Ishikawa (cell line): ENCODE measurements at regions not wholly inside any gene's neighbourhood (a gene's known extent, or its start where the extent isn't known, plus 50 kb on each side); places are given as distances from the start of the nearest gene placed in this dataset.

Experiments
- CEBPB ChIP-seq: IDR thresholded peaks from 2 replicates; pipeline ENCODE4 v1.6.1; 2012
- CREB1 ChIP-seq: IDR thresholded peaks from 2 replicates; pipeline ENCODE4 v1.6.1; 2012; ENCODE audit warnings: low read depth
- EGR1 ChIP-seq: IDR thresholded peaks from 2 replicates; pipeline ENCODE4 v1.6.1; 2012
- EP300 ChIP-seq: IDR thresholded peaks from 2 replicates; pipeline ENCODE4 v1.6.1; 2012; ENCODE audit warnings: borderline replicate concordance
- FOXM1 ChIP-seq: IDR thresholded peaks from 2 replicates; pipeline ENCODE4 v1.6.1; 2012; ENCODE audit warnings: low read depth, borderline replicate concordance
- MAX ChIP-seq: IDR thresholded peaks from 2 replicates; pipeline ENCODE4 v1.6.1; 2012
- NFIC ChIP-seq: IDR thresholded peaks from 2 replicates; pipeline ENCODE4 v1.6.1; 2012
- RAD21 ChIP-seq: IDR thresholded peaks from 2 replicates; pipeline ENCODE4 v1.6.1; 2012; ENCODE audit warnings: low read depth
- REST ChIP-seq: IDR thresholded peaks from 2 replicates; pipeline ENCODE4 v1.6.1; 2012; ENCODE audit warnings: low read depth, mild to moderate bottlenecking
- TAF1 ChIP-seq: IDR thresholded peaks from 2 replicates; pipeline ENCODE4 v1.6.1; 2012; ENCODE audit warnings: low read depth, mild to moderate bottlenecking
- TCF12 ChIP-seq: IDR thresholded peaks from 2 replicates; pipeline ENCODE4 v1.6.1; 2012; ENCODE audit warnings: low read depth
- TEAD4 ChIP-seq: IDR thresholded peaks from 2 replicates; pipeline ENCODE4 v1.6.1; 2012
- USF1 ChIP-seq: IDR thresholded peaks from 2 replicates; pipeline ENCODE4 v1.6.1; 2012
- YY1 ChIP-seq: IDR thresholded peaks from 2 replicates; pipeline ENCODE4 v1.6.1; 2012; ENCODE audit warnings: low read depth
- ZBTB7A ChIP-seq: IDR thresholded peaks from 2 replicates; pipeline ENCODE4 v1.6.1; 2012; ENCODE audit warnings: low read depth

- no peak for TF ChIP-seq TAF1
- TF ChIP-seq MAX = no peak
- TF ChIP-seq USF1 = no peak
- TF ChIP-seq TCF12 = no peak
- TF ChIP-seq YY1 = no peak
- no peak for TF ChIP-seq EP300
- no peak for TF ChIP-seq RAD21
- no peak for TF ChIP-seq ZBTB7A
- TF ChIP-seq TEAD4 = no peak
- no peak for TF ChIP-seq EGR1
- no peak for TF ChIP-seq CEBPB
- TF ChIP-seq CREB1 = no peak
- TF ChIP-seq REST = no peak
- TF ChIP-seq FOXM1 = no peak
- TF ChIP-seq NFIC = no peak
Measured at GRCh38 chr12:61781021-61781581, 479.1 kb upstream of the USP15 start.

- no peak for TF ChIP-seq FOXM1
- TF ChIP-seq USF1 = no peak
- no peak for TF ChIP-seq EP300
- no peak for TF ChIP-seq TEAD4
- TF ChIP-seq CREB1 = no peak
- no peak for TF ChIP-seq YY1
- no peak for TF ChIP-seq TAF1
- no peak for TF ChIP-seq MAX
- TF ChIP-seq EGR1 = no peak
Measured at GRCh38 chr12:61796846-61797245, 463.4 kb upstream of the USP15 start.

GRCh38 chr12:61797266-61797665, 462.9 kb upstream of the USP15 start:
- TF ChIP-seq TCF12 (no peak), CEBPB (no peak), USF1 (no peak), YY1 (no peak), ZBTB7A (no peak), MAX (no peak), EGR1 (no peak), RAD21 (no peak), NFIC (no peak), EP300 (no peak), CREB1 (no peak), TEAD4 (no peak), TAF1 (no peak), FOXM1 (no peak), REST (no peak)

- TF ChIP-seq TEAD4 (no peak), ZBTB7A (no peak), REST (no peak), NFIC (no peak), FOXM1 (no peak), CREB1 (no peak), CEBPB (no peak), USF1 (no peak), RAD21 (no peak), TCF12 (no peak)
Measured at GRCh38 chr12:61798778-61799177, 461.4 kb upstream of the USP15 start.
